SK-N-SH treated with all-trans-retinoic acid at 6 μM for 48 hours (cell line): ENCODE measurements at regions not wholly inside any gene's neighbourhood (a gene's known extent, or its start where the extent isn't known, plus 50 kb on each side); places are given as distances from the start of the nearest gene placed in this dataset.

Experiments
- ARNTL ChIP-seq: fragments of 450-650 bp; formaldehyde crosslinking; IDR thresholded peaks from 2 replicates; pipeline ENCODE4 v1.5.0; 2020; ENCODE audit warnings: low read depth, mild to moderate bottlenecking, moderate library complexity, borderline replicate concordance
- CREB5 ChIP-seq: fragments of 250-450 bp; sonication (Bioruptor Pico); IDR thresholded peaks from 2 replicates; pipeline ENCODE4 v1.5.1; 2020; ENCODE audit warnings: low read depth, mild to moderate bottlenecking, moderate library complexity
- CSRNP3 ChIP-seq: fragments of 250-450 bp; sonication (Bioruptor Pico); IDR thresholded peaks from 2 replicates; pipeline ENCODE4 v1.5.1; 2021; ENCODE audit warnings: mild to moderate bottlenecking, moderate library complexity
- ESRRG ChIP-seq: fragments of 250-450 bp; sonication (Bioruptor Pico); IDR thresholded peaks from 2 replicates; pipeline ENCODE4 v1.6.1; 2021; ENCODE audit warnings: mild to moderate bottlenecking
- RARB ChIP-seq: fragments of 250-450 bp; sonication (Bioruptor Pico); IDR thresholded peaks from 2 replicates; pipeline ENCODE4 v1.8.0; 2021; ENCODE audit warnings: mild to moderate bottlenecking, moderate library complexity

DNA sequence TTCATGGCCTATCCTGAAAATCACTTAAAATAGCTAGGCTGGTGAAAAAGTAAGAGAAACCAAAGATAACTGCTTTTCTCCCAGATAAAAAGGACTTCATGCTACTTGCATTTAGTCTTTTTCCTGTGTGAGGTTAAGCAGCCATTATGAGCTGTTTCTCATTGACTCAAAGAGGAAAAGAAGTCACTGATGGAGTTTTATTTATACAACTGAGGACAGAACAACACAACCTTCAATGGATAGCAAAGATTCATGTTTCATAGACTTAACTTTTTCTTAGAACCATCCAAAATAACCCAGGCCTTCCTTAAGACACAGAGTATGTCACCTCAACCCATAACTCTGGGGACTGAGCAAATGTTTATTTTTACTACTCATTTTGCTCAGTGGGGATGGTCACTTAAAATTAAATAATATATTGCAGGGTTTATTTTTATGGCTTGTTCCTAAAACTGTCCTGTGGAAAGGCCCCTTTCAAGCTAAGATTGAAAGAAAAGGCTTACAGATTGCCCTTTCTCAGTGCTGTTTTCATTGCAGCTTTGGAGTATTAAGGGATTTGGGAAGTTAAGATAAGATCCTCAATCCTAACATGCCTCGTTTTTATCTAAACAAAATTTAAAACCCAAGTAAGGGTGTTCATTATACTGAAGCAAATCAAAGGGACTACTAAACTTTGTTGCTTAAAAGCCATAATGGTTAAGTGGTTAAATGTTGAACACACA, 252.6 kb upstream of the MAD2L1 start:
- no peak for TF ChIP-seq CSRNP3 (CRISPR knock-in tag)
- TF ChIP-seq ARNTL (CRISPR knock-in tag) = no peak
- TF ChIP-seq RARB = no peak
- no peak for TF ChIP-seq ESRRG (CRISPR knock-in tag)
- no peak for TF ChIP-seq CREB5
